Upper lobe of left lung (tissue), 4 donors: ENCODE measurements at regions not wholly inside any gene's neighbourhood (a gene's known extent, or its start where the extent isn't known, plus 50 kb on each side); places are given as distances from the start of the nearest gene placed in this dataset.

Experiments
- EP300 ChIP-seq, 4 donors: sonication (generic); formaldehyde crosslinking; IDR thresholded peaks; one replicate each; pipeline ENCODE4 v1.5.1; 2017; ENCODE audit warnings: antibody characterized with exemption in 4 of 4, control low read depth in 2 of 4
- TF ChIP-seq, protein P1 (sequence below), 6 experiments: fragments of 450-650 bp in 4 of 6; fragments of 200-600 bp in 2 of 6; sonication (generic) in 2 of 6; IDR thresholded peaks; one replicate each; pipeline ENCODE4 v1.5.1; 2016 to 2019; ENCODE audit warnings: antibody characterized with exemption in 6 of 6

DNA sequence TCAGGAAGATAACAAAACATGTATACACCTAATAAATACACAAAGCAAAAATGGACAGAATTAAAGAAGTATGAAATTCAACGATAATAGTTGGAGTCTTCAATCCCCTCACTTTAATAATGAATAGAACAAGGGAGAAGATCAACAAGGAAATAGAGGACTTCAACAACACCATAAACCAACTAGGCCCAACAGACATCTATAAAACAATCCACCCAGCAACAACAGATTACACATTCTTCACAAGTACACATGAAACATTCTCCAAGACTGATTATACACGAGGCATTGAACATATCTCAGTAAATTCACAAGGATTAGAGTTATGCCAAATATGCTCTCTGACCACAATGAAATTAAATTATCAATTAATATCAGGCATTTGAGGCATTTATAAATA is 185.5 kb upstream of the NBEA start:
- TF ChIP-seq, protein P1, sequence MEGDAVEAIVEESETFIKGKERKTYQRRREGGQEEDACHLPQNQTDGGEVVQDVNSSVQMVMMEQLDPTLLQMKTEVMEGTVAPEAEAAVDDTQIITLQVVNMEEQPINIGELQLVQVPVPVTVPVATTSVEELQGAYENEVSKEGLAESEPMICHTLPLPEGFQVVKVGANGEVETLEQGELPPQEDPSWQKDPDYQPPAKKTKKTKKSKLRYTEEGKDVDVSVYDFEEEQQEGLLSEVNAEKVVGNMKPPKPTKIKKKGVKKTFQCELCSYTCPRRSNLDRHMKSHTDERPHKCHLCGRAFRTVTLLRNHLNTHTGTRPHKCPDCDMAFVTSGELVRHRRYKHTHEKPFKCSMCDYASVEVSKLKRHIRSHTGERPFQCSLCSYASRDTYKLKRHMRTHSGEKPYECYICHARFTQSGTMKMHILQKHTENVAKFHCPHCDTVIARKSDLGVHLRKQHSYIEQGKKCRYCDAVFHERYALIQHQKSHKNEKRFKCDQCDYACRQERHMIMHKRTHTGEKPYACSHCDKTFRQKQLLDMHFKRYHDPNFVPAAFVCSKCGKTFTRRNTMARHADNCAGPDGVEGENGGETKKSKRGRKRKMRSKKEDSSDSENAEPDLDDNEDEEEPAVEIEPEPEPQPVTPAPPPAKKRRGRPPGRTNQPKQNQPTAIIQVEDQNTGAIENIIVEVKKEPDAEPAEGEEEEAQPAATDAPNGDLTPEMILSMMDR (IDR thresholded peaks at IDR 0.05) = no peak
- TF ChIP-seq EP300 (IDR thresholded peaks at IDR 0.05) = no peak
